A549 (cell line): ENCODE measurements at regions not wholly inside any gene's neighbourhood (a gene's known extent, or its start where the extent isn't known, plus 50 kb on each side); places are given as distances from the start of the nearest gene placed in this dataset.

Experiments used
- ATAC-seq, 2 experiments: fragments of 200-7000 bp in 1 of 2; fragments of >200 bp in 1 of 2; cut with Nextera tagmentation in 1 of 2; cut with Tn5 transposase in 1 of 2; 3 replicates each; pipeline versions ENCODE4 v1.8.0 to v1.9.1; 2018 to 2020; ENCODE audit warnings: mild to moderate bottlenecking in 1 of 2, moderate library complexity in 1 of 2
- CTCF ChIA-PET: fragments of 300-600 bp; sonication (Branson Sonifier 250); formaldehyde crosslinking; extraction: SDS; loops from one replicate; lab custom pipeline; 2021; ENCODE audit warnings: antibody characterized with exemption, inconsistent platforms; lab: Yijun Ruan, JAX
- POLR2A ChIA-PET: fragments of 350-600 bp; formaldehyde crosslinking; extraction: SDS; loops from one replicate; lab custom pipeline; 2021; ENCODE audit warnings: antibody characterized with exemption, inconsistent platforms; lab: Yijun Ruan, JAX
- DNase-seq, 2 experiments: peaks; one replicate each; pipeline versions ENCODE4 v3.0.0 to v3.0.0-alpha.2; 2011 to 2016; ENCODE audit warnings: low read depth in 1 of 2, low spot score in 1 of 2
- FAIRE-seq: peaks from 2 replicates; lab custom pipeline; 2011; peaks lifted over from hg19 to GRCh38; lab: Jason Lieb, UNC
- H3K27ac ChIP-seq, 2 experiments: fragments of >200 bp; sonication (Bioruptor Twin); formaldehyde crosslinking; 3 replicates each; pipeline ENCODE4 v1.5.1; 2016 to 2017
- H3K4me1 ChIP-seq: fragments of >200 bp; sonication (Bioruptor Twin); formaldehyde crosslinking; 3 replicates; pipeline ENCODE4 v1.6.1; 2016
- H3K4me2 ChIP-seq: fragments of >200 bp; sonication (Bioruptor Twin); formaldehyde crosslinking; 3 replicates; pipeline ENCODE4 v1.6.1; 2016
- H3K4me3 ChIP-seq: fragments of >200 bp; sonication (Bioruptor Twin); formaldehyde crosslinking; 3 replicates; pipeline ENCODE4 v1.5.1; 2016
- H3K9me3 ChIP-seq: fragments of >200 bp; sonication (Bioruptor Twin); formaldehyde crosslinking; 3 replicates; pipeline ENCODE4 v1.6.1; 2016
- CHD4 ChIP-seq: fragments of 200-600 bp; sonication (generic); IDR thresholded peaks from 2 replicates; pipeline ENCODE4 v1.6.1; 2016; ENCODE audit warnings: antibody characterized with exemption, mild to moderate bottlenecking, borderline replicate concordance
- EHMT2 ChIP-seq: fragments of 200-600 bp; sonication (generic); IDR thresholded peaks from 2 replicates; pipeline ENCODE4 v1.6.1; 2016; ENCODE audit warnings: antibody characterized with exemption, low read depth, mild to moderate bottlenecking, moderate library complexity
- FOSB ChIP-seq: fragments of 250-450 bp; sonication (Bioruptor Pico); IDR thresholded peaks from 2 replicates; pipeline ENCODE4 v1.5.0; 2020; ENCODE audit warnings: mild to moderate bottlenecking, moderate library complexity
- FOSL2 ChIP-seq, 2 experiments: fragments of 450-650 bp in 1 of 2; fragments of >200 bp in 1 of 2; sonication (Bioruptor Twin) in 1 of 2; formaldehyde crosslinking; IDR thresholded peaks; 2 replicates each; pipeline versions ENCODE4 v1.5.0 to v1.6.1; 2016 to 2020; ENCODE audit warnings: mild to moderate bottlenecking in 1 of 2, moderate library complexity in 1 of 2
- FOXS1 ChIP-seq: fragments of 250-450 bp; sonication (Bioruptor Pico); IDR thresholded peaks from 2 replicates; pipeline ENCODE4 v1.5.0; 2020; ENCODE audit warnings: mild to moderate bottlenecking, moderate library complexity
- GATA3 ChIP-seq: IDR thresholded peaks from 2 replicates; pipeline ENCODE4 v1.6.1; 2012; ENCODE audit warnings: borderline replicate concordance
- HDAC2 ChIP-seq: fragments of 200-600 bp; sonication (generic); IDR thresholded peaks from 2 replicates; pipeline ENCODE4 v1.6.1; 2016
- HOXA7 ChIP-seq: fragments of 250-450 bp; sonication (Bioruptor Pico); IDR thresholded peaks from 2 replicates; pipeline ENCODE4 v1.5.0; 2020; ENCODE audit warnings: mild to moderate bottlenecking, moderate library complexity
- MAFK ChIP-seq: fragments of 450-650 bp; IDR thresholded peaks from 2 replicates; pipeline ENCODE4 v1.6.1; 2014; ENCODE audit not compliant: partially characterized antibody
- MAZ ChIP-seq: fragments of 150-350 bp; IDR thresholded peaks from 2 replicates; pipeline ENCODE4 v1.6.1; 2014; ENCODE audit warnings: antibody characterized with exemption, low read depth, low read length, borderline replicate concordance
- MYC ChIP-seq: IDR thresholded peaks from 2 replicates; pipeline ENCODE4 v1.6.1; 2012; ENCODE audit warnings: mild to moderate bottlenecking, inconsistent platforms, low read length, improper control_type of control experiment, borderline replicate concordance
- NFE2L2 ChIP-seq: fragments of 150-350 bp; conservative IDR thresholded peaks from 2 replicates; pipeline ENCODE4 v1.6.1; 2014; ENCODE audit warnings: low read length
- PHF8 ChIP-seq: fragments of 200-600 bp; sonication (generic); IDR thresholded peaks from 2 replicates; pipeline ENCODE4 v1.6.1; 2016; ENCODE audit warnings: low read depth, mild to moderate bottlenecking, antibody characterized with exemption, moderate library complexity, borderline replicate concordance
- POLR2AphosphoS2 ChIP-seq: conservative IDR thresholded peaks from 2 replicates; pipeline ENCODE4 v1.6.1; 2012; ENCODE audit warnings: low read length, improper control_type of control experiment, inconsistent platforms
- RAD21 ChIP-seq, 2 experiments: fragments of >200 bp in 1 of 2; sonication (Bioruptor Twin) in 1 of 2; formaldehyde crosslinking in 1 of 2; IDR thresholded peaks in 1 of 2; conservative IDR thresholded peaks in 1 of 2; 2 replicates in 1 of 2; 3 replicates in 1 of 2; pipeline ENCODE4 v1.6.1; 2012 to 2018; ENCODE audit warnings: inconsistent platforms in 1 of 2
- SMC3 ChIP-seq: fragments of >200 bp; sonication (Bioruptor Twin); formaldehyde crosslinking; IDR thresholded peaks from 3 replicates; pipeline ENCODE4 v1.6.1; 2018; ENCODE audit warnings: inconsistent platforms
- ZFP36 ChIP-seq: fragments of 450-650 bp; IDR thresholded peaks from 2 replicates; pipeline ENCODE4 v1.6.1; 2014; ENCODE audit warnings: borderline replicate concordance; ENCODE audit not compliant: partially characterized antibody
- ZSCAN20 ChIP-seq: fragments of 250-450 bp; sonication (Bioruptor Pico); IDR thresholded peaks from 2 replicates; pipeline ENCODE4 v1.8.0; 2022; ENCODE audit warnings: mild to moderate bottlenecking, moderate library complexity
- WGBS: methylation state at CpG from one replicate; pipeline ENCODE4 v1.1.6; 2017; ENCODE audit errors: missing lambda C conversion rate; 5-methylcytosine and 5-hydroxymethylcytosine counted together
- TF ChIP-seq, protein P1 (sequence below): fragments of >200 bp; sonication (Bioruptor Twin); formaldehyde crosslinking; IDR thresholded peaks from 3 replicates; pipeline ENCODE4 v1.6.1; 2016
- TF ChIP-seq, protein P2 (sequence below): fragments of >200 bp; sonication (Bioruptor Twin); formaldehyde crosslinking; IDR thresholded peaks from 2 replicates; pipeline ENCODE4 v1.6.1; 2016
- TF ChIP-seq, protein P3 (sequence below): fragments of 250-450 bp; sonication (Bioruptor Pico); IDR thresholded peaks from 2 replicates; pipeline ENCODE4 v1.5.0; 2020; ENCODE audit warnings: low read depth, mild to moderate bottlenecking, moderate library complexity
- TF ChIP-seq, protein P4 (sequence below): fragments of >200 bp; sonication (Bioruptor Twin); formaldehyde crosslinking; IDR thresholded peaks from 3 replicates; pipeline ENCODE4 v1.5.1; 2016

DNA sequence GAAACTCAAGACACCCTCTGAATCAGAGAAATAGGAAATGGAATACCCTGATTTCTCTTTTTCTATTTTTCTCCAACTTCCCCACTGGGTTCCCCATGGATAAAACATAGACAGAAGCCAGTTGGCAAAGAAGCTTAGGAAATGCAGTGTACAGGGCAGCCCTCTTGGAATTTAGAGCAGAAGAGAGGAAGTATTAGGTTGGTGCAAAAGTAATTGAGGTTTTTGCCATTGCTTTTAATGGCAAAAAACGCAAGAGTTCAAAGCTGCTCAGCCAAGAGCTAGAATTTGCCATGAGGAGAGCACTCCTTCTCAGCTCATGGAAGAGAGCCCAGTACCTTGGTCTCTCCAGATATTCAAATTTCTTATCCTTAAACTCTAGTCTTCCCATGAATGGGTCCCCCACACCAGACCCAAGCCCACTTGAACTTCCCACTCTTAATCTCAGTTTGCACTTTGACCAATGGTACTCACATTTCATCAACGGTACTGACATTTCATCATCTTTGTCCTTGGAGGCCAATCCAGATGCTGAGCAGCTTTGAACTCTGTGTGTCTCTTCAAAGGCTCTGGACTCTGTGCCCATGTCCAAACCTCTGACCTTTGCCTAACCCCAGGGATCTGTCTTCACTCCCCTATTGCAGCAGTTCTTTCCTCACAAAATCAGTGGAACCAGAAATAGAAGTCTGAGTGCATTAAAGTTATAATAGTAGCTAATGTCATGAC is 73.2 kb upstream of the PPP1R3C start:
- H3K27ac ChIP-seq = no peak overlapping the region
- TF ChIP-seq HDAC2 (no peak), NFE2L2 (no peak), FOSL2 (IDR thresholded peaks at IDR 0.05) (no peak), FOSL2 (CRISPR knock-in tag; IDR thresholded peaks at IDR 0.05) (no peak), MAFK (no peak), HOXA7 (CRISPR knock-in tag) (no peak), MAZ (no peak), FOXS1 (CRISPR knock-in tag) (no peak), FOSB (CRISPR knock-in tag) (no peak), EHMT2 (no peak), GATA3 (no peak), MYC (no peak), ZSCAN20 (CRISPR knock-in tag) (no peak), RAD21 (conservative IDR thresholded peaks at IDR 0.05 in 1 of 2, IDR thresholded peaks at IDR 0.05 in 1 of 2) (no peak)
- TF ChIP-seq, protein P1, sequence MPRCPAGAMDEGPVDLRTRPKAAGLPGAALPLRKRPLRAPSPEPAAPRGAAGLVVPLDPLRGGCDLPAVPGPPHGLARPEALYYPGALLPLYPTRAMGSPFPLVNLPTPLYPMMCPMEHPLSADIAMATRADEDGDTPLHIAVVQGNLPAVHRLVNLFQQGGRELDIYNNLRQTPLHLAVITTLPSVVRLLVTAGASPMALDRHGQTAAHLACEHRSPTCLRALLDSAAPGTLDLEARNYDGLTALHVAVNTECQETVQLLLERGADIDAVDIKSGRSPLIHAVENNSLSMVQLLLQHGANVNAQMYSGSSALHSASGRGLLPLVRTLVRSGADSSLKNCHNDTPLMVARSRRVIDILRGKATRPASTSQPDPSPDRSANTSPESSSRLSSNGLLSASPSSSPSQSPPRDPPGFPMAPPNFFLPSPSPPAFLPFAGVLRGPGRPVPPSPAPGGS = no peak
- TF ChIP-seq, protein P2, sequence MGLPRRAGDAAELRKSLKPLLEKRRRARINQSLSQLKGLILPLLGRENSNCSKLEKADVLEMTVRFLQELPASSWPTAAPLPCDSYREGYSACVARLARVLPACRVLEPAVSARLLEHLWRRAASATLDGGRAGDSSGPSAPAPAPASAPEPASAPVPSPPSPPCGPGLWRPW = no peak
- TF ChIP-seq, protein P3, sequence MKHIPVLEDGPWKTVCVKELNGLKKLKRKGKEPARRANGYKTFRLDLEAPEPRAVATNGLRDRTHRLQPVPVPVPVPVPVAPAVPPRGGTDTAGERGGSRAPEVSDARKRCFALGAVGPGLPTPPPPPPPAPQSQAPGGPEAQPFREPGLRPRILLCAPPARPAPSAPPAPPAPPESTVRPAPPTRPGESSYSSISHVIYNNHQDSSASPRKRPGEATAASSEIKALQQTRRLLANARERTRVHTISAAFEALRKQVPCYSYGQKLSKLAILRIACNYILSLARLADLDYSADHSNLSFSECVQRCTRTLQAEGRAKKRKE (CRISPR knock-in tag) = no peak
- 78% methylated on average over 2 of the region's 2 CpGs for WGBS
- DNase-seq = no peak
- no peak for FAIRE-seq
- H3K4me1 ChIP-seq = no peaks in the 10 kb centered on the region; the same call in 2 of the 3 replicates
- no peak overlapping the region for H3K4me2 ChIP-seq
- CTCF ChIA-PET = interaction anchor here (0.9 to 1.2 kb wide), 2 partner anchors 11 to 495 kb away, joined by 3 to 6 read pairs; no protein-coding TSS in a partner anchor
- no peak for ATAC-seq
- H3K4me3 ChIP-seq = no peak overlapping the region
- POLR2A ChIA-PET = no interaction called here
- no peaks in the 10 kb centered on the region for H3K9me3 ChIP-seq

DNA sequence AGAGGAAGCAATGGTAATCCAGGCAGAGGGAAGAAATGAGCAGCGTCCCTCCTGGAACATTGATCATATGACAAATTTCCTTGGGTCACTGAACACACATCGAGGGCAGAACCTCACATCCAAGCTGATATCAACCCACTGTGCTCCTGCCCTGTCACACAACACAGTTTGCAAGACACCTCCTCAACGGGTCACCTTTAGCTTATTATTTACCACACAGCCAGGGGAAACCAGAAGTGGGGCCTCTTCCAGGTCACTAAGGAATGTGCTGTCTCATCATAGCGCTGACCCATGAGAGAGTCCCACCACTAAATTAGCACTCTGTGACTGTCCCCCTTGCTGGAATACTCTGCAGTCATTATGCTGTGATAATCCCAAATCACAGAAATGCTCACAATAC is 69.7 kb upstream of the PPP1R3C start:
- FAIRE-seq (no peak), DNase-seq (no peak), ATAC-seq (no peak)
- WGBS = 51% methylated on average over 4 of the region's 4 CpGs
- Histone ChIP-seq H3K4me2 (no peak overlapping the region), H3K4me3 (no peak overlapping the region), H3K9me3 (no peaks in the 10 kb centered on the region), H3K27ac (no peak overlapping the region), H3K4me1 (peaks cover 7% of the 10 kb centered on the region)
- ChIA-PET POLR2A (no interaction called here), CTCF (interaction anchor here (0.7 kb wide), 1 partner anchor 9 kb away, joined by 3 read pairs; no protein-coding TSS in a partner anchor)
- TF ChIP-seq HOXA7 (CRISPR knock-in tag) (no peak), PHF8 (no peak), MYC (no peak), POLR2AphosphoS2 (no peak), GATA3 (no peak), CHD4 (no peak), SMC3 (no peak), ZFP36 (no peak)
- TF ChIP-seq, protein P1 = no peak
- TF ChIP-seq, protein P4, sequence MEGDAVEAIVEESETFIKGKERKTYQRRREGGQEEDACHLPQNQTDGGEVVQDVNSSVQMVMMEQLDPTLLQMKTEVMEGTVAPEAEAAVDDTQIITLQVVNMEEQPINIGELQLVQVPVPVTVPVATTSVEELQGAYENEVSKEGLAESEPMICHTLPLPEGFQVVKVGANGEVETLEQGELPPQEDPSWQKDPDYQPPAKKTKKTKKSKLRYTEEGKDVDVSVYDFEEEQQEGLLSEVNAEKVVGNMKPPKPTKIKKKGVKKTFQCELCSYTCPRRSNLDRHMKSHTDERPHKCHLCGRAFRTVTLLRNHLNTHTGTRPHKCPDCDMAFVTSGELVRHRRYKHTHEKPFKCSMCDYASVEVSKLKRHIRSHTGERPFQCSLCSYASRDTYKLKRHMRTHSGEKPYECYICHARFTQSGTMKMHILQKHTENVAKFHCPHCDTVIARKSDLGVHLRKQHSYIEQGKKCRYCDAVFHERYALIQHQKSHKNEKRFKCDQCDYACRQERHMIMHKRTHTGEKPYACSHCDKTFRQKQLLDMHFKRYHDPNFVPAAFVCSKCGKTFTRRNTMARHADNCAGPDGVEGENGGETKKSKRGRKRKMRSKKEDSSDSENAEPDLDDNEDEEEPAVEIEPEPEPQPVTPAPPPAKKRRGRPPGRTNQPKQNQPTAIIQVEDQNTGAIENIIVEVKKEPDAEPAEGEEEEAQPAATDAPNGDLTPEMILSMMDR = no peak
